ENCODE measurements at regions not wholly inside any gene's neighbourhood (a gene's known extent, or its start where the extent isn't known, plus 50 kb on each side); places are given as distances from the start of the nearest gene placed in this dataset.

GRCh38 chr18:66222174-66222573 is 381.7 kb downstream of the CDH19 start (continued):
- no peak for TF ChIP-seq SIX1 (CRISPR knock-in tag; IDR thresholded peaks at IDR 0.05; ENCODE audit: borderline replicate concordance)
- no peak for TF ChIP-seq TGIF2 (CRISPR knock-in tag; IDR thresholded peaks at IDR 0.05)
- no peak for TF ChIP-seq ZBTB8A (CRISPR knock-in tag; IDR thresholded peaks at IDR 0.05; ENCODE audit: borderline replicate concordance, low read depth)
- TF ChIP-seq ZNF44 (CRISPR knock-in tag; IDR thresholded peaks at IDR 0.05): no peak
- no peak for TF ChIP-seq KLF13 (CRISPR knock-in tag; IDR thresholded peaks at IDR 0.05)
- no peak for TF ChIP-seq CHD4 (IDR thresholded peaks at IDR 0.05; ENCODE audit: borderline replicate concordance, low read length)
- TF ChIP-seq KLF9 (CRISPR knock-in tag; IDR thresholded peaks at IDR 0.05; ENCODE audit: low read depth): no peak
- no peak for TF ChIP-seq ZNF737 (CRISPR knock-in tag; IDR thresholded peaks at IDR 0.05; ENCODE audit: borderline replicate concordance)
- TF ChIP-seq TFDP1 (CRISPR knock-in tag; IDR thresholded peaks at IDR 0.05; ENCODE audit: borderline replicate concordance): no peak
- TF ChIP-seq ZFP91 (CRISPR knock-in tag; IDR thresholded peaks at IDR 0.05; ENCODE audit: borderline replicate concordance): no peak

GRCh38 chr18:66219817-66220216 is 384.1 kb downstream of the CDH19 start:
- Histone ChIP-seq H2AFZ (ENCODE audit: low read length) (no peak overlapping the region), H3K27me3 (ENCODE audit: control insufficient read depth in 1 of 2, insufficient read depth in 2 of 2, low read length in 2 of 2) (no peaks in the 10 kb centered on the region), H3K79me2 (ENCODE audit: insufficient read depth, low read length) (no peaks in the 10 kb centered on the region), H3K9ac (ENCODE audit: insufficient read depth, low read depth, low read length) (no peak overlapping the region), H3K4me2 (ENCODE audit: low read depth, low read length) (no peak overlapping the region), H3K4me1 (ENCODE audit: insufficient read depth, low read length) (no peaks in the 10 kb centered on the region), H3K36me3 (replicated peaks in 1 of 2; ENCODE audit: control insufficient read depth in 1 of 2, insufficient read depth in 2 of 2, low read length in 2 of 2) (no peaks in the 10 kb centered on the region), H4K20me1 (ENCODE audit: insufficient read depth, low read length) (no peaks in the 10 kb centered on the region), H3K4me3 (replicated peaks in 1 of 3; ENCODE audit: insufficient read depth in 1 of 3, low read depth in 2 of 3, low read length in 3 of 3) (no peak overlapping the region), H3K27ac (ENCODE audit: extremely low read length, insufficient read depth, low read length) (no peak overlapping the region), H3K9me3 (ENCODE audit: low read length) (no peaks in the 10 kb centered on the region)
- ATAC-seq (no peak), FAIRE-seq (no peak), DNase-seq (ENCODE audit: low spot score) (no peak)
- no TSS peak for BruUV-seq (replicated peaks)
- WGBS (ENCODE audit: low lambda C conversion rate): 0% methylated on average over 2 of the region's 2 CpGs
- TF ChIP-seq SNAPC5 (CRISPR knock-in tag; IDR thresholded peaks at IDR 0.05; ENCODE audit: borderline replicate concordance): no peak
- TF ChIP-seq ZNF574 (CRISPR knock-in tag; IDR thresholded peaks at IDR 0.05): no peak
- no peak for TF ChIP-seq TGIF2 (CRISPR knock-in tag; IDR thresholded peaks at IDR 0.05)
- no peak for TF ChIP-seq MBNL3 (CRISPR knock-in tag; conservative IDR thresholded peaks at IDR 0.05)
- TF ChIP-seq SIN3A (IDR thresholded peaks at IDR 0.05; ENCODE audit: borderline replicate concordance, low read depth, low read length): no peak
- no peak for TF ChIP-seq CC2D1A (CRISPR knock-in tag; IDR thresholded peaks at IDR 0.05)
- no peak for TF ChIP-seq ZNF513 (CRISPR knock-in tag; conservative IDR thresholded peaks at IDR 0.05)
- POLR2A ChIA-PET: no interaction called here
- in situ Hi-C loops (cut with HindIII; ENCODE audit: extremely low pct_ligation_motif_present, low pct_unique_long_range_greater_than_20kb): no loop called here
- intact Hi-C loops (cut with micrococcal nuclease; ENCODE audit: unreplicated experiment): no loop called here
- CTCF ChIA-PET (ENCODE audit: low intra/inter-chr PET ratio, low total read pairs): no interaction called here
